Activated CD4-positive, alpha-beta T cell treated with anti-CD3 and anti-CD28 coated beads, Interleukin-2, amount 50 U/mL, for 1 hour (primary cell): ENCODE measurements at regions not wholly inside any gene's neighbourhood (a gene's known extent, or its start where the extent isn't known, plus 50 kb on each side); places are given as distances from the start of the nearest gene placed in this dataset.

Experiments
- DNase-seq: peaks from one replicate; pipeline ENCODE4 v3.0.0-alpha.2; 2020

DNA sequence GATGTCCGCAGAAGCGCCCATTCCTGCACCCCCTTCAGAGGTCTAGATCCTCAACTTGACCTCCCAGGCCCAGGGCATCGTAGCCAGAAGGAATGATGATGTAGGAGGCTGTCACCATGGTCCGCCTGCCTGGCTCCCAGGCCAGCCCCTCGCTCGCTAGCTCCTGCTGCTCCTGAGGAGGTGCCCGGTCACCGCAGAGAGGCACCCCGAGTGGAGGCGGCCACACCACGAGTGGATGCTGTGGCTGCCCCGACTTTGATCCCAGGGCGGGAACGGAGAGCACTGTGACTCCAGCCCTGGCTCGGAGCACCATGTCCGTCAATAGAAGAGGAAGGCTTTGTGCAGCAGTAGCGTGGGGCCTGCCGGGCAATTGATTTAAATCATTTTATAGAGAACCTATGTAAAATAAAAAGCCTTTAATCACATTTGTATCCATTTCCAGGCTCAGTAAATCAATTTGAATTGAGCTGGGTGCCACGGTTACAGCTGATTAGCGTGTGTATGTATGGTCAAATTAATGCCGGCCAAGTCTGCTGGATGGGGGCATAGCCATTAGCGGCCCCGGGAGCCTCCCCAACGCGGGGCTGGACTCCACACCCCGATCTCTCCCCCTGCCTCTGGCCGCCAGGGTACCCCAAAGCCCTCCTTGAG is 122.6 kb upstream of the GSE1 start:
- DNase-seq, result no peak

DNA sequence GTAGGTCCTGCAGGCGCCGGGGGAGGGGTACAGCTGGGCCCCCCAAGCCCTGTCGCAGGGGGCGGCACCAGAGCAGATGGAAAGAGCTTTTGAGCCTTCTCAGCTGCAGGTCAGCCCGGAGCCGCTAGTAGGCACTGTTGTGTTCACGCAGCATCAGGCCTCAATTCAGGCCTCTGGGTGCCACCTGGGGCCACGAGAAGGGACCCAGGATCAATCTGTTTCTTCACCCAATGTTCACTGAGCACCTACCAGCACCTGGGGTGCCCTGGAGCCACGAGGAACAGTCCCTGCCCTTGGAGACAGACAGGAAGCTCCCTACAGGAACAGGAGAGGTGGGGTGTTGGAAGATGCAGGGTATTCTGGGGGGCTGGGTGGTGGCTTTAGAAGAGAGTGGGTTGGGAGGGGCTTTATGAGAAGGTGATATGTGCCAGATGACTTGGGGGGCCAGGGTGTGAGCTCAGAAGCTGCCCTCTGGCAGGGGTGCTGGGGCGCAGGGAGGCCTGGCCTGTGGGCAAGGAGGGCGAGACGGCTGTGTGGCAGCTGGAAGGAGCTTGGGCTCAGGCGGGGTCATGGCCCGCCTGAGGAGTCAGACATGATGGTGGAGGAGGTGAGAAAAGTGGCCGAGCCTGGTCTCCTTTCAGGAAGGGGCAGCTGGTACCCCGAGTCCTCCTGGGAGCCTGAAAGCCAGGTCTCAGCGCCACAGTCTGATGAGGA is 121.9 kb upstream of the GSE1 start:
- DNase-seq, result peak; percentile 34

DNA sequence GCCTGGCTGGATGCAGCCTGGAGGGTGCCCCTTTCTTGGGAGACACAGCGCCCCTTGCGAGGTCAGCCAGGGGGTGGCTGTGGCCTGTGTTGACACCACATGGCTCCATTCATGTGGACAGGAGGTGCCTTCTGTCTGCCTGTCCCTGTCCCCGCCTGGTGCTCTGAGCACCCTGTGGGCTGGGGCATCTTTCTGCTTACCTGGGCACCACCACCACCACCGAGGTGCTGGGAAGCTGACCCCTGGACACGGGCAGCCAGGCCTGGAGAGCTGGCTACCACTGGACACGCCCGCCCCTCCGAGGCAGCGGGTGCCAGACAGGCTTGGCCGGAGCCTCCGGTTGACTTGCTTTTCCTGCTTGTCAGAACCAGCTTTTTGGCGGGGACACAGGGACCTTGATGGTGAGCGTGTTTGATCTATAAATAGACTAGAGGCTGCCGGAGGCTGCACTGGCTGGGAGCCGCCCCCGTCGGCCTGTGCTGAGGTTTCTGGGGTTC is 121.3 kb upstream of the GSE1 start:
- DNase-seq, result no peak

DNA sequence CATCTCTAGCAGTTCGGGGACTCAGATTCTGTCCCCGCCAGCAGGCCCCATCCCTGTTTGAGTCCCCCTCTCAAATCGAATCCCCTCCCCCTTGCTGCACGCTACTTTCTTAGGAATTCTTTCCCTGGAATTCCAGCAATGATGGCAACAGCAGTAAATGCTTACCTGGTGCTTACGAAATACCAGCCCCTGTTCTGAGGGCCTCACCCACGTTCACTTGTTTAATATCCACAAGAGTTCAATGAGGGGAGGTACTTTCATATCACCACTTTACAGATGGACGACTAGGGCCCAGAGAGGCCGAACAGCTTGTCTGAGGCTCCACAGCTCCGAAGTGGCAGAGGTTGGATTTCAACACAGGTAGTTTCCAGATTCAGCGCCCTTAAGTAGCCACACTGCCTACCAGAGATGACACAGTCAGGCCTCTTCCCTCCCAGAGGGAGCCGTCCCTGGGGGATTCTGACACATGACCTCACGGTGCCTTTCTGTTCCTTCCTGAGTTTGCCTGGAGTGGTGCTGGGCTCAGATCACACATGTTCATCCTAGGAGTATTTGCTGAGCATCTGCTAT is 120.7 kb upstream of the GSE1 start:
- DNase-seq, result no peak

DNA sequence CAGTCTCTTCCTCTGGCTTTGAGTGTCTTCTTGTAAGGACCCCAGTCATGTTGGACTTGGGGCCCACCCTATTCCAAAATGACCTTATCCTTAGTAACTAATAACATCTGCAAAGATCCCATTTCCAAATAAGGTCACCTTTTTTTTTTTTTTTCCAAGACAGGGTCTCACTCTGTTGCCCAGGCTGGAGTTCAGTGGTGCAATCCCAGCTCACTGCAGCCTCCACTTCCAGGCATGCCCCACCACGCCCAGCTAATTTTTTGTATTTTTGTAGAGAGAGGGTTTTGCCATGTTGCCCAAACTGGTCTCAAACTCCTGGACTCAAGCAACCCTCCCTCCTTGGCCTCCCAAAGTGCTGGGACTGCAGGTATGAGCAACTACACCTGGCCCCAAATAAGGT is 118.8 kb upstream of the GSE1 start:
- DNase-seq, result no peak

DNA sequence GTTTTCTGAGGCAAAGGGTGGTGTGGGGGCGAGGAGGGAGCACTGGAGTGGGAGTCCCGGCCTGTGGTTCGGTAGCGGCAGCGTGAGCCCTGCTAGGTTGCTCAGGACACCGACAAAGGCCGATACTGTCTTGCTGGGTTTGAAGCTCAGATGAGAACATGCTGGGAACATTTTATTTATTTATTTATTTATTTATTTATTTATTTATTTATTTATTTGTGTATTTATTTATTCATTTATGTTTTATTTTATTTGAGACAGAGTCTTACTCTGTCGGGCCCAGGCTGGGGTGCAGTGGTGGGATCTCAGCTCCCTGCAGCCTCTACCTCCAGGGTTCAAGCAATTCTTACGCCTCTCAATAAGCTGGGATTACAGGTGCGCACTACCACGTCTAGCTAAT is 117.9 kb upstream of the GSE1 start:
- DNase-seq, result no peak

DNA sequence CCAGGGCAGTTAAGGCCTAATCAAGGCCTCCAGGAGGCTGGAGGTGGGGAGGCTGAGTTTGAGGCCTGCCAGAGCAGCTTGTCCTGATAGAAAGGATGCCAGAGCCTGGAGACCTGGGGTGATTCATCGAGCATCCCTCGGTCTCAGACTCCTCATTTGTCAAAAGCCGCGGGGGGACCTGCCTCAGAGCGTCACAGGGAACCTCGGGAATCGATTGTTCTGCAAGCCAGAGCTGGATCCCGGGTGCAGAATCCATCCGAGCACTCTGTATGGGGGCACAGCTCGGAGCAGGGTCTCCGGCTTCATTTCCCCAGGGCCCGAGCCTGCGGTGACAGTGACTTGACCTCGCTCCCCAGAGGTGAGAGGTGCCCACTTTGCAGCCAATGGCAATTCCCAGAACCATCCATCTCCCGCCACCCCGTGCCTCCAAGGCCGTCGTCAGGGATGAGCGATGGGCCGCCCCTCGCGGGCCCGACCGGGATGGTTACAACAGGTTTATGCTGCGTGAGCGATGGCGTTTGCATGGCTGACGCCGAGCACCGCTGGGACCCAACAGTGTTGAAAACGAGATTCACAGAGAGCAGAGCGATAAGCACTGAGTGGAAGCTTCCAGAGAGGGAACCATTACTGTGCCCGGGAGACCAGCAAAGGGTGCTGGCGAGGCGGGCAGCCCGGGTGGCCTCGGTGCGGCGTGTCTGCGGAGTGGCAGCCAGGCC is 117.1 kb upstream of the GSE1 start:
- DNase-seq, result no peak

DNA sequence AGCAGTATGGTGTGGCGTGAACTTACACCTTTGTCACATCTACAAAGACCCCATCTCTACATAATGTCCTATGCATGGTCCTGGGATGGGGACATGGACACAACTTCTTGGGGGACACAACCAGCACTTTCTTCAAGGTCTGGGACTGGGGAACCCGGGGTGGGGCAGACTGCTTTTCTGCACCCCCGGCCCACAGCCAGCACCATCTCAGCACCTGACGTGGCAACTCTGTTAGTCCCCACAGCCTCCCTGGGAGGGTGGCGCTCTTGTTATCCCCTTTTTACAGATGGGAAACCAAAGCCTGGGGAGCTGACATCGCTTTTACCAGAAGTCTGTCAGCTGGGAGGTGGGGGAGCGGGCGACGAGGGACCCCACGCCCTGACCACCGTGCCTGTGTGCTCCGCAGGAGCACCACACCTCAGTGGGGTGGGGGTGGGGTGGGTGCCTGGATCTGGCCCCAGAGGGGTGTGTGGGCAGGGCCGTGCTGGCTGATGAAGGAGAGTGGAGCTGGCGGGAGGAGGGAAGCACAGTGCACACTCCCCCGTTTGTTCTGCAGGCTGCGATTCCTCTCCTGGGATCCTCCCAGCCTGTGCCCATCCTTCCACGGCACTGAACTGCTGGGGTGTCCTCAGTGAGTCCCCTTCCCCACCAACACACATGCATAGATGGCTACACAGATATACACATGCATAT is 115.4 kb upstream of the GSE1 start:
- no peak for DNase-seq

DNA sequence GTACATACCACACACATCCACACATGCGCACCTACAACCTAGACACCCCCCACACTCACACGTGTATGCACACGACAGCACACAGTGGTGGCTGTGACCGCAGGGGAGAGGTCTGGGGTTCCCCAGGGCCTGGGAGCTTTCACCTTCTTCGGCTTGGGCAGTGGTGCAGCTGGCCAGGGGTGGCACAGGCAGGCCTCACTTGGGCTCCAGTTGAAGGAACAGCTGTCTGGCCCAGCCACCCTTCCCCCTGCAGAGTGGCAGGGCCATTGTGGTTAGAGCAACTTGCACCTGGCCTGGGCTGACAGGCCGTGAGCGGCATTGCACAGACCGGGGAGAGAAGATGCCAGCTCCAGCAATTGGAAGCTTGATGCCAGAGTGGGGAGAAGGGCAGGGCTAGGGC is 114.5 kb upstream of the GSE1 start:
- DNase-seq, result no peak

DNA sequence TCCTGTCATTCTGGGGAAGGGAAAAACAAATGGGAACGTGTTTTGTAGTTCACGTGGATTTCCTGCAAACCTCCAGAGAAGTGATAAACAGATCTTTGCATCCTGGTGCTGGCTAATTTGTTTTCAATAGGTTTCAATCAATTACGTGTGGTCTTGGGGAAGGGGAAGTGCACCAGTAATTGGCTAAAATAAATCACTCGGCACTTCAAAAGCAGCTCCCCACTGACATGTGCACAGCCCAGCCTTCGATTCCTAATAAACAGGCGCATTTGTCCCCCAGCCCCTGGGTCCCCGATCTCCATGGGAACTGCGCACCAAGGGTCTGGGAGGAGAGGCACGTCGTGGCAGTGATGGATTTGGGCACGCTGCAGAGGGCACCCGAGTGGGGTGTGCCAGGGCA is 112.9 kb upstream of the GSE1 start:
- DNase-seq, result no peak

DNA sequence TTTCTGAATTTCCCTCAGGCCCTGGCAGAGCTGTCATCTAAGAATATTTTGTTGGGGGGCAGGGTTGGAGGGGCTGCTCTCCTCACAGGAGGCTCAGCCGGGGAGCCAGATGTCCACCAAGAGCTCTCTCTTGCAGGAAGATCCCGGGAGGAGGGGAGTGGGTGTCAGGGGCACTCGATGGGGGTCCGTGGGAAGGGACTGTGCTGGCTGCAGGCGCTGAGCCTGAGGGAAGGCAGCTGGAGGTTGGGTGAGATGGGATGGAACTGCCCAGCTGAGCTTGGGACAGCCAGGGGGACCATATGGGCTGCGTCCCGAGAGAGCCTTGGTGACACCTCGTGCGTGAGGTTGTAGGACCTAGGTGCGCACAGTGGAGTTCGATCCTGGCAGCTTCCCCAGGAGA is 111.2 kb upstream of the GSE1 start:
- DNase-seq, result no peak

DNA sequence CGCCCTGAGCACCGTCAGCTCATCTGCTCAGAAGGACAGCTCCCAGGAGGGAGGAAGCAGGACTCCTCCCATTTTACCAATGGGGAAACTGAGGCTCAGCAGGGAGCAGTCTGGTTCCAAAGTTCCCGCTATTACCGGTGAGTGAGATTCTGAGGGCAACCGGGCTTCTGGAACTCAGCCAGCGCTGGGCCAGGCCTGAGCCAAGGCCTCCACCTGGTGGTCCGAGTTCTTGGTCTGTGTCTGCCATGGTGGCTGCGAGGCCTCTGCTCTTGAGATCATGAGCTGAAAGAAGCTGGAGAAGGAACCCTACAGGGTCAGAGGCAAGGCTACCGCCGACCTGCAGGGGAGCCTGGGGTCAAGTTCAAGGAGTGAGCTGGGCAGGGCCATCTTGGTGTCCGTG is 110.8 kb upstream of the GSE1 start:
- DNase-seq, result no peak

DNA sequence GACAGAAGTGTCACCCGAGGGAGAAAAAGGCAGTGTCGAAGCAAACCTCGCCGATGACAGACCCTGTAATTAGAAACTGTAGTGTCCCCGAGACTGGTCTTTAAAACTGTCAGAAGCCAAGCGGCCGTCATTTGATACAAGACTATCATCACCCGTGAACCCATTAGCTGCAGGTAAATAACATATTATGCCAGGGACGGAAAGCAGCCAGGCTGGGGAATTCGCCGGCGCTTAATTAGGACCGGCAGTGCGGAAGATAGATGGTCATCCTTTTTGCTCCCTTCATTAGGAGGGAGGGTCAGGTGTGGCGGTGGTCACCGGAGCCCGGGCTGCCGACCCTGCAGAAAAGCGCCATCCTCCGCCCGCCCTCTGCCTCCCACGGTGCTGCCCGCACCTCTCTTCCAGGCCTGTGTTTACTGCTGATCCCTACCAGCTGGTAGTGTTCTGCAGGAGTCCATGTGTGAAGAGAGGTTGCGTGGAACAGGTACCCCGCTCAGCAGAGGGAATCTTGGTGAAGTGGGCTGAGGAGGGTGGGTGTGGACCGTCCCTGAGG is 109.4 kb upstream of the GSE1 start:
- DNase-seq, result no peak

DNA sequence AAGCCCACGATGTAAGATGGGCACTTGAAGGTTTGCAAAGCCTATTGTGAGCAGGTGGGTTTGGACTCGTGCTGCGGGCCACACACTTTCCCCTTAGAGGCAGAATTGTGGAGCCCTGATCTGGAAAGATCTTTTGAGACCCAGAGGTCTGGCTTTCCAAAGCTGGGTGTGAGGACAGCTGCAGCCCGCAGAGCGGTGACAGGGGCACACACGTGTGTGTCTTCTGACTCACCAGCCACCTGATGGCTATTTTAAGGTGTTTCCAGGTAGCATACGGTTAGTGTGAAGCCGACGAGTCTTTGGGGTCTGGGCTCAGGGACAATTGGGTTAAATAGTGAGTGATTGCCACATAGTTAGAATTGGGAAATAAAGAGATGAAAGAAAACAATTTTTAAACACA is 108.9 kb upstream of the GSE1 start:
- no peak for DNase-seq

DNA sequence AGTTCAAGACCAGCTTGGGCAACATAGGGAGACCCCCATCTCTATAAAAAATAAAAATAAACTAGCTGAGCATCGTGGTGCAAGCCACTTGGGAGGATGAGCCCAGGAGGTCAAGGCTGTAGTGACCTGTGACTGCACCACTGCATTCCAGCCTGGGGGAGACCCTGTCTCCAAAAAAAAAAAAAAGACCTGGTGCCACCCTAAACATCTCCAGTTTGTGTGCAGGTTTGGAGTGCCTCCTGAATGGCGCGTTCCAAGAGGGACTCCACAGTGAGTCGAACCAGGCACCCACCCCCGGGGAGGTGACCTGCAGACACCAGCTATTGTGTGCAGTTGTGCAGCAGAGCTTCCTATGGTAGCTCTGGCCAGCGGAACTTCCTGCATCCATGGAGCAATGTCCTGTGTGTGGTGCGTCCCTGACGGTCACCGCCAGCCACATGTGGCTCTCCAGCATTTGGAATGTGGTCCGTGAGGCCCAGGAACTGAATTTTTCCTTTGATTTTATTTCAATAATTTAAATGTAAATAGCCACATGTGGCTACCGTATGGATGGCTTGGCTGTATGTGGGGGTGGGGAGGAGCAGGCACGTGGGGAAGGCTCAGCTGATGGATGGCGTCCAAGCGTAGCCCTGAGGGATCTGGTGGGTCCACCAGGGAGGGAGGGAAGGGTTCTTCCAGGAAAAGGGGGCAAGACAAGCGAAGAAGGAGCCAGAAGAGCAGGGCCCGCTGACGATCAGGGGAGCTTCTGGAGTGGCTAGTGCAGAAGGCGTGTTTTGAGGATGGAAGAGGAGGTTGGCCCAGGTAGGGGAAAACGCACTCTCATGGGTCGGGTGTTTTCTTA is 107.1 kb upstream of the GSE1 start:
- no peak for DNase-seq

DNA sequence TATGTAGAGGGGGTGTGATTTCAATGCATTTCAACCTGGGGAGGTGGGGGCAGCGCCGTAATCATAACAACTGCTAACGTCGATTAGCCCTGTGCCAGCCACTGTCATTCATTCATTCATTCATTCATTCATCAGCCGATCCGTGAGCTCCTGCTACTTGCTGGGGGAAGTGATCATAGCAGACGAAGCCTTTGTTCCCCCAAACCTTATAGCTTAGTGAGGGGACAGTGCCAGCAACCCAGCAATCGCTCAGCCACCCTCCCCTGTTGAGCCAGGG is 106.5 kb upstream of the GSE1 start:
- DNase-seq, result no peak

DNA sequence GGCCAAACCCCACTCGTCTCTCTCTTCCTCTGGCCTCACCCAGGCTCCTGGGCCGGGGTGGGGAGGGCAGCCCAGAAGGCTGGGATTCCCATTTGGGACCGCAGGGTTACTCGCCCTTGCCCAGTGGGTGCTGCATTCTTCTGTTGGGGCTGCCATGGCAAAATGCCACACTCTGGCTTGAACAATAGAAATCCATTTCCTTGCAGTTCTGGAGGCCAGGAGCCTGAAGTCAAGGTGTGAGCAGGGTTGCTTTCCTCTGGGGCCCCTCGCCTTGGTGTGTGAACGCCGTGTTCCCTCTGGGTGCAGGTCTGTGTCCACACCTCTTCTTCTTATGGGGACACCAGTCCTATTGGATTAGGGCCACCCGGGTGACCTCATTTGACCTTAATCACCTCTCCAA is 105.8 kb upstream of the GSE1 start:
- DNase-seq, result no peak

DNA sequence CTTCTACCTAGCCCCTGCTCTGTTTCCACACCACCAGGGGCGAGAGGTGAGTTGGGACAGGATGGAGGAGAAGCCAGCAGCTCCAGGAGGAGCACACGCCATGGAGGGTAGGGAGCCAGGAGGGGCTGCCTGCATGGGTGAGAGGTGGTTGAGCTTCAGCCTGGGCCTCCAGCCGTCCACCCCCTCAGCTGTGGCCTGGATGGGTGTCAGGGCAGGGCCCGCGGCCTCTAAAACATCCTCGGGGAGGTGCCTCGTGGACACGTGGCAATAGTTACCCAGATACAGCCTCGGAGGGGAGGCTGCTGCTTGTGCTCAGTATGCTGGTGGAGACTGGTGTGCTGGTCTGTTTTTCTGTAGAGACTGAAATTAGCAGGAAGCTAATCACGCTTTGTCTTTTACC is 104.7 kb upstream of the GSE1 start:
- no peak for DNase-seq

DNA sequence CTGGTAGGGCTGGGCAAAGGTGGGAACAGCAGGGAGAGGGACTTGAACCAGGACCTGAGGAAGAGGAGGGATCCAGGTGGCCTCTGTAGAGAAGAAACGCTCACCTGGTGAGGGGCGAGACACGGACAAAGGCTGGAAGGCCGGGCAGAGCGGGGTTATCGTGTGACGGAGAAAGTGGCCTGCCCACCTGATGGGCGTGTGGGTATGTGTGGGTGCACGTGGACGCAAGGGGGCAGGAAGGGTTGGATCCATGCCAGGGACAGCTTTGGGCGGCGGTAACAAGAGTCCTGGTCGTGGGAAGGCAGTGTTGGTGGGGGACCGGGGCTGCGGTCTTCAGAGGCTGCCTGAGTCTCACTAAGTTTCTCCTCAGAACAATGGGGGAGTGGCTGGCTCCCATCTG is 104.1 kb upstream of the GSE1 start:
- no peak for DNase-seq

DNA sequence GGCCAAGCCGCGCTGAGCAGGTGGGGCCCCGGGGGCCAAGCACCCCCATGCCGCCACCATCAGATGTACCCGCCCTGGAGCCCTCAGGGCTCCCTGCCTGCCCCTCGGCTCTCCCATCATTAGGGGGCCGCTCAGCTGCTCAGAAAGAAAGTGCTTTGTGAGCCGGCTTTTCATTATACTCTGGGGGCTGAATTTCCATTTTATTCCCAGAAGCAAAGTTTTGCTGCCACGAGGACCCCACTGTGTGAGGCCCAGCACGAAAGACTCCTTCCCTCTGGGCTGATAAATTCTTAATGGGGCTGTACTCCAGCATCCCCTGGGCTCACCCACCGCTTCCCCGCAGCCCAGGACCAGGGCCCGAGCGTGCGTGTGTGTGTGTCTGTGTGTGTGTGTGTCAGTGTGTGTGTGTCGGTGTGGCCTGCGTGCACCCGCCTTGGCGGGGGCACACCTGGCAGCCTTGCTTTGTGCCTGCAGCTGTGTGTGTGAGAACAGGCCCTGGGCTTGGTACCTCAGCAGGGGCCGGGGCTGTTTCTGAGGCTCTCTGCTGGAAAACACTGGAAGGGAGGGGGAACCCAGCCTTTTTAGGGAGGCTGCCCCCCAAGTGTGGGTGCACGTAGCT is 103.0 kb upstream of the GSE1 start:
- DNase-seq, result no peak

DNA sequence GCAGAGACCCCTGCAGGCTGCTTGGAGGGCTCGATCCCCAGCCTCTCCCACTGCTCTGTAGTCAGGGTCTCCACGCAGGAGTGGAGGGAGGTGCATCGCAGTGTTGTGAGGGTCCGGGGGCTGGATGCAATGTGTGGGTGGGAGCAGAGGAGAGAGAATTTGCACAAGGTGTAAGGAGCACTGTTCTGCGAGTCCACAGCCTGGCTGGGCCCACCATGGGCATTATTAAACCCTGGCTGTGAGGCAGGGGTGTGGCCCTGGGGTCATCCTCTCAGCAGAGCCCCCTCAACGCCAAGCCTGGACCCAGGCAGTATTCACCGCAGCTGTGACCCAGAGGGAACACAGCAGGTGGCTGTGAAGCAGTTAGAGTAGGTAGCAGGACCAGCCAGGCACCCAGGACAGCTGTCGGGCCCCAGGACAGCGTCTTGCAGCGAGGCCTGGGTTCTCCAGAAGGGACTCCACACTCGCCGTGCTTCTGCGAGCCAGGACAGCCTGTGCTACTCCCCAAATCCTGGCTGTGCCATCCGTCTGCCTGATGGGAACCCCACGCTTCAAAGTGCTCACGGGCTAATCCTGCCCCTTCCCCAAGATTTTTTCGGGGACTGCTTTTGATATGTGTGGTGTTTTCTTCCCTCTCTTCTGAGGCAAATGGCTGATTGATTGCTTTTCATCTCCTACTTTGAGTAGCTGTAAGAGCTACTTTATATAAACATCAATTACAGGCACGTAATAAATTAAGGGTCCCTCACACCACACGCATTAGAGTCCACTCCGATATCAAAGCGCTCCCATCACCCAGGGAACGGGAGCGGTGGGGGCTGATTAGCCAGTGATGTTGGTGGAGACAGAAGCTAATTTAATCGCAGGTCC is 100.9 kb upstream of the GSE1 start:
- DNase-seq, result no peak
